HG03378 (cell line): ENCODE measurements at regions not wholly inside any gene's neighbourhood (a gene's known extent, or its start where the extent isn't known, plus 50 kb on each side); places are given as distances from the start of the nearest gene placed in this dataset.

Source experiments
- ATAC-seq: cut with Tn5 transposase; IDR thresholded peaks from one replicate; pipeline ENCODE4 v1.9.1; 2021; ENCODE audit warnings: mild to moderate bottlenecking, moderate library complexity; ENCODE audit not compliant: unreplicated experiment

DNA sequence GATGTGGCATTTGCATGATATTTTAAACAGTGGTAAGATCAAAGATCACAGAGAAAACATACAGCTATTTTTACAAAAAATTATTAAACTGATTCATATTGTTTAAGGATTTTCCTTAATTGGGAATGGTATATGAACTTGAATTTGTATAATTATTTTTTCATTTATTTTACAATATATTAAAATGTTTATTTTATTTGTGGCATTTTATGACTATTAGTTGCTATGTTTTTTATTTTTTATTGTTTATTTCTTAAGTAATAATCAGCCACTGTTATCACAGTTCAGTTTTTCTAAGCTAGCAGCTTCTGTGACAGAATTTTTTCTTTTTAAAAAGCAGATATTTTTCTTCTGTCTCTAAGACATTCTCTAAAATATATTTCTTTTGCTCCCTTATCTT is 387.0 kb upstream of the KHDRBS2 start:
- ATAC-seq = no peak

GRCh38 chr6:62670490-62671223 is 384.6 kb upstream of the KHDRBS2 start:
- ATAC-seq = no peak

GRCh38 chr6:62669831-62670230 is 383.8 kb upstream of the KHDRBS2 start:
- ATAC-seq = no peak

- no peak for ATAC-seq
These were observed 366.8 kb upstream of the KHDRBS2 start for GRCh38 chr6:62652692-62653328.

- no peak for ATAC-seq
These were observed 359.2 kb upstream of the KHDRBS2 start for GRCh38 chr6:62645274-62645673.

DNA sequence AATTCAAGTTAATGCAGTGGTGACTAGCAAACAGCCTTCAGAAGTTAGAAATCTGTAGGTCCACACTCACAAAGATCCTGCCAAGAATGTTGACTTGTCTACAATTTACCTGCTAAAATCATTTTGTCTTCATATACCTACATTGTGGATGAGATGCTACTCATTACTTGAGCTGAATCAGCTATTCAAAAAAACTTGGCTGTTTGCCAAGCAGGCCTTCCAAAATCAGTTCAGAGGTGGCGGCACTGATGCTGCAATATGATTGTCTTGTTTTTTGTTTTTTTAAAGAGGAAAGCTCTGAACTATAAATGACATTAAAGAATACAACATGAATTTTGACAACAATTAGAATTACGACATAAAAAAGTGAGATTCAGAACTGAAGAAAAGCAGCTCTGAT is 354.7 kb upstream of the KHDRBS2 start:
- no peak for ATAC-seq

DNA sequence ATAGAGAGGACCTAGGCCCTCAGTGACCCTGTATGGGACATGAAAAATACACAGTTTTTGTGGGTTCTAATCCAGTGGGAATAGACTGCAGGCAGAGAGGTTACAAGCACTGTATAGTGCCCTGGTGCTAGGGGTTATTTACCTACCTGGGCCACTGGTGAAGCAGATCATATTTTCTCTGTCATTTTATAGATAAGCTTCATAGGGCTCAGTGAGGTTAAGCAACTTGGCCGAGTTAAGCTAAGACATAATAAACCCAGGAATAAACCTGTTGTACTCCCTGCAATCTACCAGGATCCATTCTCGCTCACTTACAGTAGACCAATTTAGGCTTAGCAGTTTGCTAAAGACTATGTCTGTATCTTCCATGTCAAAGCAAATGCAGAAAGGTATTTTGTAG is 340.6 kb upstream of the KHDRBS2 start:
- ATAC-seq = no peak

GRCh38 chr6:62623846-62624532 is 338.0 kb upstream of the KHDRBS2 start:
- no peak for ATAC-seq

DNA sequence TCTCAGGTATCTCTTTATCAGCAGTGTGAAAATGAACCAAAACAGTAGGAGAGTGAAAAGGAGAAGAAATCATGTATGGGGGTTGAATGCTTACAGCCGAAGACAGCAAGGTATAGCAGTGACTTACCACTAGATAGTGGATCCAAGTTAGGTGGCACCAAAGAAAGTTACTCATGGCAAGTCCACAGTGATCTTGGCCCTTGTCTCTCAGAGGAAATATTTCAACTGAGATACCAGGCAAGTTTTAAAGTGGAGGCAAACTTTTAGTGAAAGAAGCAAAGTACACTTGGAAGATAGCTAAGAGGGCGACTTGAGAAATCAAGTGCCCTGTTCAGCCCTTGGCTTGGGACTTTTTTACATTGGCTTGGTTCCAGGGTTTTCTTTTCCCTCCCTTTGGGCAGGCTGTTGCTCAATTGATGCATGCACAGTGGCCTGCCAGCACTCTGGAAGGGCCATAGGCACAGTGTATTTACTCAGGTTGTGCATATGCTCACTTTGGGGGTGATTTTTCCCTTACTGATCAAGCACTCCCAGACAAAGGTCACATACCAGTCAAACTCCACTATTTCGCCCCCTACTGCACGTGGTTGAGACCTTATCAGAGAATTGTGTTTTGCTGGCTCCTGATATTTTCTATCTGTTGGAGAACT is 329.5 kb upstream of the KHDRBS2 start:
- no peak for ATAC-seq

GRCh38 chr6:62614442-62614841 is 328.4 kb upstream of the KHDRBS2 start:
- no peak for ATAC-seq

- ATAC-seq = no peak
These were observed 327.9 kb upstream of the KHDRBS2 start for GRCh38 chr6:62613928-62614327.

DNA sequence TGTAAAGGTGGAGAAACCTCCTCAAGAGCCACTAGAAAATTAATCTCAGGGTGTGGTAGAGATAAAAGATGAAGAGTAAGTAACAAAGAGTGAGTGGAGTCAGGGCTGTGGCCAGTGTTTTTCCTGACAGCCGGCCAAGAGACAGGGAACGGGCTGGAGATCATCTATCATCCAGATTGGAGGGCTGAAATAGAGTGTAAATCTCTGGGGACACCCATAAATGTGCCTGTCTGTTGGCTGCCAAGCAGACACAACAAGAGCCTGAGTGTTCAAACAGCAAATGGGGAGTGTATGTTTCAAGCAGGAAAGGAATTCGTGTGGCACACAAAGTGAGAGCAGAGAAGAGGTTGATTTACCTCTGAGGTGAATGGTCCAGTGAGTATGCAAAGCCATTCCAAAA is 326.4 kb upstream of the KHDRBS2 start:
- ATAC-seq = no peak

GRCh38 chr6:62570372-62570771 is 284.3 kb upstream of the KHDRBS2 start:
- ATAC-seq = no peak

DNA sequence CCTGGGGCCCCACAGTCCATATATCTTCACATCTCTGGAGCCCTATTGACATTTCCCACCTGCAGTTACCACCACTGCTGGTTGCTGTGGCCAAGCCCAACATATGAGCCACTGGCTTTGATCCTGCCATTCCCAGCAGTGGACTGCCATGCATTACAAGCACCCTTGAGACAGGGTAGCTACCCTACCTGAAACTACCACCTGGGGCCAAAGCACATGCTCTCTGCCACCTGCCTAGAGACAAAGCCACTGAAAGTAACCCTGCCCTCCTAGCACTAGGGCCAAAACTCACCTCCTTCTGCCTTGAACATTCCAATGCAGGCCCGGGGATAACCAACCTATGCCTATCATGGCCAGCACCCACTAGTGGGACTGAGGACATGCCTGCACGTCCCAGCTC is 255.5 kb upstream of the KHDRBS2 start:
- no peak for ATAC-seq

GRCh38 chr6:62530985-62531384 is 245.0 kb upstream of the KHDRBS2 start:
- ATAC-seq = no peak

- no peak for ATAC-seq
These were observed 243.0 kb upstream of the KHDRBS2 start for GRCh38 chr6:62528894-62529526.

GRCh38 chr6:62523630-62524029 is 237.6 kb upstream of the KHDRBS2 start:
- ATAC-seq = no peak

DNA sequence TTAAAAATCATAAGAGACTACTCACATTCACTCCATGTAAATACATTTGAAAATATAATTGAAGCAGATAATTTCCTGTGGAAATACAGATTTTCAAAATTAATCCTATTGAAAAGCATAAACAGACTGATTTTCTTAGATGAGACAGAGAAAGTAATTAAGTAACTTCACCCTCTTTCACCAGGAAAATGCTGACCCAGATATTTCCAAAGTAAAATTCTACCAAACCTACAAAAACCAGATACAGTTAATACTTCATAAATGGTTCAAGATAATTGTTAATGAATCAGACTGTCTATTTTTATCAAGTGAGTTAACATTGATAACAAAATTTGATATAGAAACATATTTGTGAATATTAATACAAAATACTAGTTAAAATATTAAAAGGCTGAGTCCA is 233.5 kb upstream of the KHDRBS2 start:
- ATAC-seq = no peak

GRCh38 chr6:62516291-62517141 is 230.5 kb upstream of the KHDRBS2 start:
- ATAC-seq = no peak

- no peak for ATAC-seq
These were observed 206.3 kb upstream of the KHDRBS2 start for GRCh38 chr6:62492192-62492822.
